ENCODE measurements at regions not wholly inside any gene's neighbourhood (a gene's known extent, or its start where the extent isn't known, plus 50 kb on each side); places are given as distances from the start of the nearest gene placed in this dataset.
A peak's percentile ranks its signal among the peaks of the same experiment; 100 is the strongest.

- DNase-seq (ENCODE audit: low read depth) = peak; percentile 84
- H3K4me3 ChIP-seq (ENCODE audit: low read depth, low read length) = no peak overlapping the region
- TF ChIP-seq CTCF (IDR thresholded peaks at IDR 0.05; ENCODE audit: insufficient read depth, low read depth, low read length) = no peak
These were observed 640.8 kb downstream of the XPNPEP1 start for GRCh38 chr10:109282510-109282909.

- no peak overlapping the region for H3K4me3 ChIP-seq (ENCODE audit: low read depth, low read length)
- DNase-seq (ENCODE audit: low read depth) = no peak
- TF ChIP-seq CTCF (IDR thresholded peaks at IDR 0.05; ENCODE audit: insufficient read depth, low read depth, low read length) = no peak
These were observed 642.0 kb downstream of the XPNPEP1 start for GRCh38 chr10:109281347-109281746.

DNA sequence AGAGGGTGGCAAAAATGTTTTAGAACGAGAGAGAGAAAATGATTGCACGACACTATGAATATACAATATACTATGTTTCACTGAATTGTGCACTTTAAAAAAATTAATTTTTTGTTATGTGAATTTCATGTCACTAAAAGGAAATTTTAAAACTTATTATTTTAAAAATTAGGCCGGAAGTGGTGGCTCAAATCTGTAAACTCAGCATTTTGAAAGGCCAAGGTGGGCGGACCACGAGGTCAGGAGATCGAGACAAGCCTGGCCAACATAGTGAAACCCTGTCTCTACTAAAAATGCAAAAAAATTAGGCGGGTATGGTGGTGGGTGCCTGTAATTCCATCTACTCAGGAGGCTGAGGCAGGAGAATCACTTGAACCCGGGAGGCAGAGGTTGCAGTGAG lies 642.5 kb downstream of the XPNPEP1 start:
- no peak overlapping the region for H3K4me3 ChIP-seq (ENCODE audit: low read depth, low read length)
- DNase-seq (ENCODE audit: low read depth) = no peak
- no peak for TF ChIP-seq CTCF (IDR thresholded peaks at IDR 0.05; ENCODE audit: insufficient read depth, low read depth, low read length)

DNA sequence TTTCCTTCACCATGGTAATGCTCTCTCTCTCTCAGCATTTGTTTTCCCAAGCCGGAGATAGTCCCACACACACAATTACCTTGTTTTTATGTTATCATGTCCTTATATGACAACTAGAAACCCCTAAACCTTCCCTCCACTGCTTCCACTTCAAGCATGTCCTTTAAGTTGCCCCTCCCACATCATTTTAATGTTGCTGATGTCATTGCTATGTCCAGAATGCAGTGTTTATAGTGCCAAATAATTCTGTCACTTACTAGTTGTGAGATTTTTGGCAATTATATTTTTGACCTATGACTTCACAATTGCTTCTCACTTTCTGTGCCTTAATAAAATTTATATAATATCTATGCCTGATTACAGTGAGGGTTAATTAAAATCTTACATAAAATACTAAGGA lies 645.9 kb downstream of the XPNPEP1 start:
- no peak for TF ChIP-seq CTCF (IDR thresholded peaks at IDR 0.05; ENCODE audit: insufficient read depth, low read depth, low read length)
- H3K4me3 ChIP-seq (ENCODE audit: low read depth, low read length) = no peak overlapping the region
- no peak for DNase-seq (ENCODE audit: low read depth)

DNA sequence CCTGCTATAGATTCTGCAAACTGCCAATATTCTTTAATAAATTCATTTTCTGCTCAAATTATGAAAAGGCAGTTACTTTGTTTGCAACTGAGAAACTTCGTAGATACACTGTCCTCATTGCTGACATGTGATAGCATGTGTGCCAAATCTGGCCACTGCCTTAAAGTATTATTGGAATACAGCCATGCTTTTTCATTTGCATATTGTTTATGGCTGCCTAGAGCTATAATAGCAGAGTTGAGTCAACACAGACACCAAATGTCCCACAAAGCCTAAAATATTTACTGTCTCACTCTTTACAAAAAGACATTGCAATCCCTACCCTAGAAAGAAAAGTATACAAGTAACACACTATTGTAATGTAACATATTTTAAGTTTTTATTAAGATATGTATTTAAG lies 647.4 kb downstream of the XPNPEP1 start:
- TF ChIP-seq CTCF (IDR thresholded peaks at IDR 0.05; ENCODE audit: insufficient read depth, low read depth, low read length) = no peak
- DNase-seq (ENCODE audit: low read depth) = peak; percentile 63
- no peak overlapping the region for H3K4me3 ChIP-seq (ENCODE audit: low read depth, low read length)

- no peak overlapping the region for H3K4me3 ChIP-seq (ENCODE audit: low read depth, low read length)
- no peak for TF ChIP-seq CTCF (IDR thresholded peaks at IDR 0.05; ENCODE audit: insufficient read depth, low read depth, low read length)
- no peak for DNase-seq (ENCODE audit: low read depth)
These were observed 648.6 kb downstream of the XPNPEP1 start for GRCh38 chr10:109274681-109275080.

DNA sequence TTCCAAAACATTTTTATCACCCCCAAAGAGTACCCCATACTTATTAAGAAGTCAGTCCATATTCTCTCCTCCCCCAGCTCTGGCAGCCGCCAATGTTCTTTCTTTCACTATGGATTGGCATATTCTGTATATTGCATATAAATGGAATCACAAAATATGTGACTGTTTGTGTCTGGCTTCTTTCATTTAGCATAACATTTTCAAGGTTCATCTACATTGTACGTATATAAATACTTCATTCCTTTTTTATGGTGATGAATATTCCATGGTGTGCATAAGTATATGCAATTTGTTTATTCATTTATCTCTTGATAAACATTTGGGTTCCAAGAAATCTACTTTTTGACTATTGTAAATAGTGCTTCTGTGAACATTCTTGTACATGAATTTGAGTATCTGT lies 653.1 kb downstream of the XPNPEP1 start:
- TF ChIP-seq CTCF (IDR thresholded peaks at IDR 0.05; ENCODE audit: insufficient read depth, low read depth, low read length) = no peak
- H3K4me3 ChIP-seq (ENCODE audit: low read depth, low read length) = no peak overlapping the region
- DNase-seq (ENCODE audit: low read depth) = no peak

Data from fibroblast of villous mesenchyme (primary cell).